ENCODE measurements at regions not wholly inside any gene's neighbourhood (a gene's known extent, or its start where the extent isn't known, plus 50 kb on each side); places are given as distances from the start of the nearest gene placed in this dataset.
"Not testable (repeated sequence)": the region's sequence is repeated elsewhere in the genome, so short reads cannot be mapped to it uniquely, and the experiment has no call there.

- no peak for DNase-seq
Observed at GRCh38 chr12:73057428-73057827, 785.3 kb downstream of the TRHDE start.

- DNase-seq: no peak
Observed at GRCh38 chr12:73065913-73066312, 793.7 kb downstream of the TRHDE start.

- DNase-seq: no peak
Observed at GRCh38 chr12:73067616-73068015, 795.4 kb downstream of the TRHDE start.

GRCh38 chr12:73072214-73072613 is 800.0 kb downstream of the TRHDE start:
- no peak for DNase-seq

GRCh38 chr12:73076760-73077159 is 804.6 kb downstream of the TRHDE start:
- DNase-seq: no peak

- DNase-seq: no peak
Observed at GRCh38 chr12:73083736-73084135, 811.6 kb downstream of the TRHDE start.

GRCh38 chr12:73106296-73106695 is 834.1 kb downstream of the TRHDE start:
- DNase-seq: no peak

- no peak for DNase-seq
Observed at GRCh38 chr12:73106896-73107295, 834.7 kb downstream of the TRHDE start.

- DNase-seq: no peak
Observed at GRCh38 chr12:73110816-73111215, 838.6 kb downstream of the TRHDE start.

- no peak for DNase-seq
Observed at GRCh38 chr12:73112035-73112816, 840.1 kb downstream of the TRHDE start.

GRCh38 chr12:73124480-73124879 is 852.3 kb downstream of the TRHDE start:
- DNase-seq: no peak

- no peak for DNase-seq
Observed at GRCh38 chr12:73125148-73125547, 853.0 kb downstream of the TRHDE start.

GRCh38 chr12:73136386-73136785 is 864.2 kb downstream of the TRHDE start:
- no peak for DNase-seq

GRCh38 chr12:73139642-73140041 is 867.5 kb downstream of the TRHDE start:
- DNase-seq: not testable (repeated sequence)

- DNase-seq: no peak
Observed at GRCh38 chr12:73158341-73158740, 886.2 kb downstream of the TRHDE start.

GRCh38 chr12:73159954-73160353 is 887.8 kb downstream of the TRHDE start:
- no peak for DNase-seq

- no peak for DNase-seq
Observed at GRCh38 chr12:73161970-73162369, 889.8 kb downstream of the TRHDE start.

GRCh38 chr12:73180734-73181133 is 908.6 kb downstream of the TRHDE start:
- no peak for DNase-seq

- no peak for DNase-seq
Observed at GRCh38 chr12:73181244-73181643, 909.1 kb downstream of the TRHDE start.

- no peak for DNase-seq
Observed at GRCh38 chr12:73185403-73185802, 913.2 kb downstream of the TRHDE start.

GRCh38 chr12:73186272-73186671 is 914.1 kb downstream of the TRHDE start:
- DNase-seq: no peak

GRCh38 chr12:73187765-73188164 is 915.6 kb downstream of the TRHDE start:
- DNase-seq: no peak

- DNase-seq: no peak
Observed at GRCh38 chr12:73210548-73211204, 938.5 kb downstream of the TRHDE start.

- DNase-seq: no peak
Observed at GRCh38 chr12:73220951-73221350, 948.8 kb downstream of the TRHDE start.

- no peak for DNase-seq
Observed at GRCh38 chr12:73221398-73221797, 949.2 kb downstream of the TRHDE start.
